Brain microvascular endothelial cell (primary cell): ENCODE measurements at regions not wholly inside any gene's neighbourhood (a gene's known extent, or its start where the extent isn't known, plus 50 kb on each side); places are given as distances from the start of the nearest gene placed in this dataset.
"Not testable (repeated sequence)": the region's sequence is repeated elsewhere in the genome, so short reads cannot be mapped to it uniquely, and the experiment has no call there.

Experiments
- DNase-seq: peaks from one replicate; pipeline ENCODE4 v3.0.0-alpha.2; 2020
- H3K27ac ChIP-seq: fragments of 250-450 bp; sonication (Bioruptor Pico); 2 replicates; pipeline ENCODE4 v1.5.1; 2020; ENCODE audit warnings: mild to moderate bottlenecking, moderate library complexity
- H3K27me3 ChIP-seq: fragments of 250-450 bp; sonication (Bioruptor Pico); replicated peaks from 2 replicates; pipeline ENCODE4 v1.5.1; 2020; ENCODE audit warnings: mild to moderate bottlenecking
- H3K36me3 ChIP-seq: fragments of 250-450 bp; sonication (Bioruptor Pico); replicated peaks from 2 replicates; pipeline ENCODE4 v1.5.1; 2020; ENCODE audit warnings: mild to moderate bottlenecking
- H3K4me3 ChIP-seq: 2 replicates; pipeline ENCODE4 v1.5.1; 2011; ENCODE audit warnings: low read depth, mild to moderate bottlenecking, control low read depth, low read length, moderate library complexity
- CTCF ChIP-seq: IDR thresholded peaks from 2 replicates; pipeline ENCODE4 v1.5.1; 2011; ENCODE audit warnings: low read depth, mild to moderate bottlenecking, moderate library complexity, low read length, control low read depth, inconsistent platforms; ENCODE audit errors: missing control alignments
- in situ Hi-C: cut with HindIII; loops from 2 replicates; pipeline ENCODE4 v1.10.0; 2017; ENCODE audit warnings: low sequenced_read_pairs, low pct_ligation_motif_present

- Histone ChIP-seq H3K4me3 (no peak overlapping the region), H3K27ac (no peak overlapping the region), H3K27me3 (no peaks in the 10 kb centered on the region), H3K36me3 (no peaks in the 10 kb centered on the region)
- in situ Hi-C loops = no loop called here
- no peak for DNase-seq
- TF ChIP-seq CTCF = no peak
Observed at GRCh38 chr4:82248903-82249632, 124.7 kb downstream of the HNRNPD start.

GRCh38 chr4:82247629-82248028 lies 126.2 kb downstream of the HNRNPD start:
- H3K4me3 ChIP-seq = no peak overlapping the region

GRCh38 chr4:82247171-82247570 lies 126.6 kb downstream of the HNRNPD start:
- Histone ChIP-seq H3K27ac (no peak overlapping the region), H3K27me3 (no peaks in the 10 kb centered on the region), H3K4me3 (no peak overlapping the region), H3K36me3 (no peaks in the 10 kb centered on the region)
- DNase-seq = no peak
- in situ Hi-C loops = no loop called here
- TF ChIP-seq CTCF = no peak

More at GRCh38 chr4:82247629-82248028, 126.2 kb downstream of the HNRNPD start:
- in situ Hi-C loops = no loop called here
- DNase-seq = no peak
- Histone ChIP-seq H3K27me3 (no peaks in the 10 kb centered on the region), H3K36me3 (no peaks in the 10 kb centered on the region), H3K27ac (no peak overlapping the region)
- TF ChIP-seq CTCF = no peak

GRCh38 chr4:82241534-82241933 lies 132.3 kb downstream of the HNRNPD start:
- Histone ChIP-seq H3K27ac (no peak overlapping the region), H3K27me3 (no peaks in the 10 kb centered on the region), H3K36me3 (no peaks in the 10 kb centered on the region), H3K4me3 (no peak overlapping the region)
- DNase-seq = no peak
- in situ Hi-C loops = no loop called here
- no peak for TF ChIP-seq CTCF

GRCh38 chr4:82240410-82240809 lies 133.4 kb downstream of the HNRNPD start:
- no peak for DNase-seq
- no peaks in the 10 kb centered on the region for H3K36me3 ChIP-seq
- no peaks in the 10 kb centered on the region for H3K27me3 ChIP-seq
- H3K4me3 ChIP-seq = no peak overlapping the region
- no peak overlapping the region for H3K27ac ChIP-seq
- in situ Hi-C loops = no loop called here
- TF ChIP-seq CTCF = no peak

GRCh38 chr4:82237142-82237541 lies 136.6 kb downstream of the HNRNPD start:
- H3K4me3 ChIP-seq, in situ Hi-C loops, DNase-seq, H3K27ac ChIP-seq, H3K27me3 ChIP-seq, H3K36me3 ChIP-seq: not testable (repeated sequence)
